OCI-LY7 (cell line): ENCODE measurements at regions not wholly inside any gene's neighbourhood (a gene's known extent, or its start where the extent isn't known, plus 50 kb on each side); places are given as distances from the start of the nearest gene placed in this dataset.

Experiments used
- BruUV-seq: library from RNA; stranded (reverse); fragments of 400-500 nt; replicated peaks from 2 replicates; lab custom pipeline; 2021; lab: Mats Ljungman, UMichigan
- CTCF ChIA-PET: fragments of 300-600 bp; sonication (Branson Sonifier 250); formaldehyde crosslinking; loops from one replicate; lab custom pipeline; 2022; ENCODE audit warnings: antibody characterized with exemption; ENCODE audit not compliant: unreplicated experiment; lab: Charles Lee
- POLR2A ChIA-PET: fragments of 300-600 bp; sonication (Branson Sonifier 250); formaldehyde crosslinking; loops from one replicate; lab custom pipeline; 2022; ENCODE audit warnings: antibody characterized with exemption; lab: Charles Lee
- DNase-seq: peaks from one replicate; pipeline ENCODE4 v3.0.0-alpha.2; 2015; ENCODE audit warnings: low spot score
- H2AFZ ChIP-seq: fragments of 200-600 bp; sonication (generic), shearing (Covaris generic); 2 replicates; pipeline ENCODE4 v1.6.1; 2014; ENCODE audit warnings: mild to moderate bottlenecking, antibody characterized with exemption, low read length, moderate library complexity
- H3K27ac ChIP-seq: fragments of 200-600 bp; sonication (generic); 2 replicates; pipeline ENCODE4 v1.5.1; 2014; ENCODE audit warnings: mixed run types, low read depth, mild to moderate bottlenecking, moderate library complexity, low read length, inconsistent platforms; ENCODE audit not compliant: poor library complexity, severe bottlenecking
- H3K36me3 ChIP-seq: fragments of 200-600 bp; sonication (generic); 2 replicates; pipeline ENCODE4 v1.6.1; 2014; ENCODE audit warnings: mild to moderate bottlenecking, antibody characterized with exemption, low read length, moderate library complexity, mixed read lengths; ENCODE audit not compliant: insufficient read depth
- H3K4me1 ChIP-seq: fragments of 200-600 bp; sonication (generic); 2 replicates; pipeline ENCODE4 v1.5.1; 2014; ENCODE audit warnings: mild to moderate bottlenecking, low read length; ENCODE audit not compliant: insufficient read depth, poor library complexity, severe bottlenecking
- H3K4me2 ChIP-seq: fragments of 200-600 bp; sonication (generic); 2 replicates; pipeline ENCODE4 v1.6.1; 2014; ENCODE audit warnings: mild to moderate bottlenecking, low read length
- H3K4me3 ChIP-seq: fragments of 200-600 bp; sonication (generic); 2 replicates; pipeline ENCODE4 v1.5.1; 2014; ENCODE audit warnings: mild to moderate bottlenecking, low read depth, low read length; ENCODE audit not compliant: poor library complexity, severe bottlenecking
- H3K79me2 ChIP-seq: fragments of 200-600 bp; sonication (generic); 2 replicates; pipeline ENCODE4 v1.6.1; 2016; ENCODE audit warnings: low read depth, mild to moderate bottlenecking, low read length, moderate library complexity, mixed read lengths; ENCODE audit not compliant: insufficient read depth
- H3K9me2 ChIP-seq: fragments of 200-600 bp; sonication (generic); 2 replicates; pipeline ENCODE4 v1.6.1; 2016; ENCODE audit warnings: mild to moderate bottlenecking, low read length, mixed read lengths; ENCODE audit not compliant: insufficient read depth
- H3K9me3 ChIP-seq: fragments of 200-600 bp; sonication (generic); 2 replicates; pipeline ENCODE4 v1.6.1; 2014; ENCODE audit warnings: mild to moderate bottlenecking, mixed run types, low read length, mixed read lengths
- H4K20me1 ChIP-seq: fragments of 200-600 bp; sonication (generic); 2 replicates; pipeline ENCODE4 v1.6.1; 2014; ENCODE audit warnings: mild to moderate bottlenecking, antibody characterized with exemption, low read length, moderate library complexity, mixed read lengths; ENCODE audit not compliant: insufficient read depth
- CTCF ChIP-seq: fragments of 200-600 bp; sonication (generic); conservative IDR thresholded peaks from 2 replicates; pipeline ENCODE4 v1.5.1; 2014; ENCODE audit warnings: mild to moderate bottlenecking, antibody characterized with exemption, low read length, moderate library complexity, mixed read lengths
- EZH2phosphoT487 ChIP-seq: fragments of 200-600 bp; sonication (generic); IDR thresholded peaks from 2 replicates; pipeline ENCODE4 v1.6.1; 2018; ENCODE audit warnings: low read depth, borderline replicate concordance, mild to moderate bottlenecking, mixed run types, antibody characterized with exemption, low read length, moderate library complexity, mixed read lengths
- intact Hi-C: fragments of 100-400 bp; cut with micrococcal nuclease; formaldehyde crosslinking; loops from one replicate; pipeline ENCODE4 v1.10.0; 2022; ENCODE audit not compliant: unreplicated experiment

GRCh38 chrY:8814143-8814542 lies 523.1 kb upstream of the TSPY4 start:
- Histone ChIP-seq H3K36me3 (no peaks in the 10 kb centered on the region), H3K4me3 (no peak overlapping the region), H3K4me1 (no peaks in the 10 kb centered on the region), H4K20me1 (no peaks in the 10 kb centered on the region), H3K27ac (no peak overlapping the region), H3K4me2 (no peak overlapping the region), H2AFZ (no peak overlapping the region), H3K79me2 (no peaks in the 10 kb centered on the region), H3K9me2 (no peaks in the 10 kb centered on the region), H3K9me3 (no peaks in the 10 kb centered on the region)
- intact Hi-C loops: no loop called here
- no TSS peak for BruUV-seq
- DNase-seq: no peak
- ChIA-PET CTCF (no interaction called here), POLR2A (no interaction called here)
- TF ChIP-seq EZH2phosphoT487 (no peak), CTCF (no peak)

- H3K4me1 ChIP-seq: no peaks in the 10 kb centered on the region
- H4K20me1 ChIP-seq: no peaks in the 10 kb centered on the region
- POLR2A ChIA-PET: no interaction called here
- H3K79me2 ChIP-seq: no peaks in the 10 kb centered on the region
- H2AFZ ChIP-seq: no peak overlapping the region
- no peaks in the 10 kb centered on the region for H3K9me2 ChIP-seq
- BruUV-seq: no TSS peak
- H3K4me2 ChIP-seq: no peak overlapping the region
- intact Hi-C loops: no loop called here
- H3K36me3 ChIP-seq: no peaks in the 10 kb centered on the region
- no peak for TF ChIP-seq CTCF
- TF ChIP-seq EZH2phosphoT487: no peak
- H3K27ac ChIP-seq: no peak overlapping the region
- H3K9me3 ChIP-seq: no peaks in the 10 kb centered on the region
- DNase-seq: no peak
- CTCF ChIA-PET: no interaction called here
- H3K4me3 ChIP-seq: no peak overlapping the region
Observed at GRCh38 chrY:8815616-8816015, 521.6 kb upstream of the TSPY4 start.

- POLR2A ChIA-PET: no interaction called here
- no peak for TF ChIP-seq CTCF
- intact Hi-C loops: no loop called here
Observed at GRCh38 chrY:8820032-8820431, 517.2 kb upstream of the TSPY4 start.

More at GRCh38 chrY:8820032-8820431, 517.2 kb upstream of the TSPY4 start:
- Histone ChIP-seq H3K36me3 (no peaks in the 10 kb centered on the region), H3K4me2 (no peak overlapping the region), H3K4me3 (no peak overlapping the region), H3K9me2 (no peaks in the 10 kb centered on the region), H3K27ac (no peak overlapping the region), H3K4me1 (no peaks in the 10 kb centered on the region), H2AFZ (no peak overlapping the region), H3K9me3 (no peaks in the 10 kb centered on the region), H3K79me2 (no peaks in the 10 kb centered on the region), H4K20me1 (no peaks in the 10 kb centered on the region)
- no peak for DNase-seq
- CTCF ChIA-PET: no interaction called here
- BruUV-seq: no TSS peak
